ENCODE measurements at regions not wholly inside any gene's neighbourhood (a gene's known extent, or its start where the extent isn't known, plus 50 kb on each side); places are given as distances from the start of the nearest gene placed in this dataset.

- Histone ChIP-seq H3K4me1 (ENCODE audit: control insufficient read depth, insufficient read depth, low read length) (no peaks in the 10 kb centered on the region), H4K91ac (ENCODE audit: insufficient read depth, low read depth, low read length) (no peak overlapping the region), H4K5ac (ENCODE audit: low read depth, low read length) (no peak overlapping the region), H3K9me1 (ENCODE audit: insufficient read depth, low read length) (no peaks in the 10 kb centered on the region), H2BK120ac (ENCODE audit: low read depth, low read length) (no peak overlapping the region), H3K9ac (ENCODE audit: low read depth, low read length) (no peak overlapping the region), H3K18ac (ENCODE audit: low read depth, low read length) (no peak overlapping the region), H2BK20ac (ENCODE audit: low read depth, low read length) (no peak overlapping the region), H3K9me3 (ENCODE audit: control insufficient read depth, insufficient read depth, low read length) (no peaks in the 10 kb centered on the region), H2AFZ (replicated peaks; ENCODE audit: low read length, poor library complexity) (no peak overlapping the region), H4K20me1 (ENCODE audit: insufficient read depth, low read length) (no peaks in the 10 kb centered on the region), H3K56ac (ENCODE audit: extremely low read depth, insufficient read depth, low read length) (no peak overlapping the region), H4K8ac (ENCODE audit: low read depth in 2 of 2, low read length in 2 of 2) (no peak overlapping the region), H3K4ac (ENCODE audit: low read depth, low read length) (no peak overlapping the region), H3K27ac (ENCODE audit: insufficient read depth, low read length) (no peak overlapping the region), H3K4me2 (ENCODE audit: low read depth, low read length) (no peak overlapping the region), H2BK5ac (ENCODE audit: low read depth, low read length, poor library complexity, severe bottlenecking) (no peak overlapping the region), H3K4me3 (ENCODE audit: insufficient read depth, low read depth, low read length) (no peak overlapping the region), H2BK15ac (ENCODE audit: low read depth, low read length) (no peak overlapping the region), H3K36me3 (ENCODE audit: control insufficient read depth, insufficient read depth, low read length) (no peaks in the 10 kb centered on the region), H2AK9ac (replicated peaks; ENCODE audit: low read depth, low read length, poor library complexity) (no peak overlapping the region), H2AK5ac (ENCODE audit: low read depth, low read length) (no peak overlapping the region), H3K23ac (ENCODE audit: low read depth, low read length) (no peak overlapping the region), H3K14ac (replicated peaks; ENCODE audit: low read depth, low read length) (no peak overlapping the region), H3K27me3 (ENCODE audit: control insufficient read depth, insufficient read depth, low read length) (no peaks in the 10 kb centered on the region), H3K79me1 (ENCODE audit: low read depth in 1 of 2, low read length in 2 of 2) (no peaks in the 10 kb centered on the region)
- TF ChIP-seq NFE2L2 (IDR thresholded peaks at IDR 0.05; ENCODE audit: low read depth, low read length) (no peak), MAZ (IDR thresholded peaks at IDR 0.05; ENCODE audit: borderline replicate concordance, low read depth, low read length) (no peak), MXI1 (IDR thresholded peaks at IDR 0.05; ENCODE audit: borderline replicate concordance, low read depth, low read length) (no peak), RCOR1 (IDR thresholded peaks at IDR 0.05; ENCODE audit: insufficient replicate concordance, low read length) (no peak), RFX5 (IDR thresholded peaks at IDR 0.05; ENCODE audit: low read depth, low read length) (no peak), CTCF (conservative IDR thresholded peaks at IDR 0.05; ENCODE audit: low read depth, low read length) (no peak), POLR2A (IDR thresholded peaks at IDR 0.05; ENCODE audit: low read depth, low read length) (no peak)
- CTCF ChIA-PET: no interaction called here
- ATAC-seq (ENCODE audit: low read depth): no peak
- DNase-seq: no peak
- in situ Hi-C loops (cut with MboI; ENCODE audit: low sequenced_read_pairs) (no loop called here), dilution Hi-C loops (cut with HindIII; ENCODE audit: low sequenced_read_pairs, unreplicated experiment) (no loop called here), intact Hi-C loops (cut with micrococcal nuclease) (no loop called here)
- BruUV-seq (replicated peaks): no TSS peak
- POLR2A ChIA-PET (ENCODE audit: unreplicated experiment): no interaction called here
- WGBS, 2 experiments (ENCODE audit: extremely low coverage in 2 of 2, insufficient read length in 1 of 2): no CpG with 5 or more reads among the region's 3 CpGs
Measured at GRCh38 chr14:45902241-45902640, 649.2 kb upstream of the MIS18BP1 start.
